ENCODE measurements at regions not wholly inside any gene's neighbourhood (a gene's known extent, or its start where the extent isn't known, plus 50 kb on each side); places are given as distances from the start of the nearest gene placed in this dataset.

DNA sequence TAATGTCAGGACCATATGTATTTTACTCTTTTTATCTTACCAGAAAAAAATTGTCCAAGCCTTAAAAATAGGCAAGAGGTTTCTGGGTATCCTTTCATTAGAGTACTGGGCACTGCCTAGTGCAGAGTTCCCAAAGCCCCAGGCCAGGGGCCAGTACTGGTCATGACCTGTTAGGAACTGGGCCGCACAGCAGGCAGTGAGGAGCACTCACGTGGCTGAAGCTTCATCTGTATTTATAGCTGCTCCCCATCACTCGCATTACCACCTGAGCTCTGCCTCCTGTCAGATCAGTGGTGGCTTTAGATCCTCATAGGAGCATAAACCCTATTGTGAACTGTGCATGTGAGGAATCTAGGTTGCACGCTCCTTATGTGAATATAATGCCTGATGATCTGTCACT lies 632.9 kb downstream of the UTRN start:
- TF ChIP-seq POLR2A (IDR thresholded peaks at IDR 0.05) = no peak
- TF ChIP-seq, protein P1, sequence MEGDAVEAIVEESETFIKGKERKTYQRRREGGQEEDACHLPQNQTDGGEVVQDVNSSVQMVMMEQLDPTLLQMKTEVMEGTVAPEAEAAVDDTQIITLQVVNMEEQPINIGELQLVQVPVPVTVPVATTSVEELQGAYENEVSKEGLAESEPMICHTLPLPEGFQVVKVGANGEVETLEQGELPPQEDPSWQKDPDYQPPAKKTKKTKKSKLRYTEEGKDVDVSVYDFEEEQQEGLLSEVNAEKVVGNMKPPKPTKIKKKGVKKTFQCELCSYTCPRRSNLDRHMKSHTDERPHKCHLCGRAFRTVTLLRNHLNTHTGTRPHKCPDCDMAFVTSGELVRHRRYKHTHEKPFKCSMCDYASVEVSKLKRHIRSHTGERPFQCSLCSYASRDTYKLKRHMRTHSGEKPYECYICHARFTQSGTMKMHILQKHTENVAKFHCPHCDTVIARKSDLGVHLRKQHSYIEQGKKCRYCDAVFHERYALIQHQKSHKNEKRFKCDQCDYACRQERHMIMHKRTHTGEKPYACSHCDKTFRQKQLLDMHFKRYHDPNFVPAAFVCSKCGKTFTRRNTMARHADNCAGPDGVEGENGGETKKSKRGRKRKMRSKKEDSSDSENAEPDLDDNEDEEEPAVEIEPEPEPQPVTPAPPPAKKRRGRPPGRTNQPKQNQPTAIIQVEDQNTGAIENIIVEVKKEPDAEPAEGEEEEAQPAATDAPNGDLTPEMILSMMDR (IDR thresholded peaks at IDR 0.05) = no peak
- TF ChIP-seq EP300 (IDR thresholded peaks at IDR 0.05) = no peak

All from suprapubic skin (tissue), 3 donors.